Keratinocyte (primary cell): ENCODE measurements at regions not wholly inside any gene's neighbourhood (a gene's known extent, or its start where the extent isn't known, plus 50 kb on each side); places are given as distances from the start of the nearest gene placed in this dataset.

Source experiments
- EZH2 ChIP-seq: IDR thresholded peaks from one replicate; pipeline ENCODE4 v1.6.1; 2012; ENCODE audit warnings: inconsistent platforms, mild to moderate bottlenecking, low read length, moderate library complexity
- TF ChIP-seq, protein P1 (sequence below), 3 experiments: IDR thresholded peaks in 1 of 3; conservative IDR thresholded peaks in 1 of 3; optimal IDR thresholded peaks in 1 of 3; 2 replicates in 2 of 3; 3 replicates in 1 of 3; pipeline versions ENCODE3 to v1.5.1; 2011; ENCODE audit warnings: low read length in 3 of 3, mild to moderate bottlenecking in 3 of 3, moderate library complexity in 2 of 3, control low read depth in 1 of 3, inconsistent platforms in 1 of 3; ENCODE audit not compliant: insufficient read depth in 2 of 3; ENCODE audit errors: extremely low read depth in 1 of 3

- TF ChIP-seq, protein P1, sequence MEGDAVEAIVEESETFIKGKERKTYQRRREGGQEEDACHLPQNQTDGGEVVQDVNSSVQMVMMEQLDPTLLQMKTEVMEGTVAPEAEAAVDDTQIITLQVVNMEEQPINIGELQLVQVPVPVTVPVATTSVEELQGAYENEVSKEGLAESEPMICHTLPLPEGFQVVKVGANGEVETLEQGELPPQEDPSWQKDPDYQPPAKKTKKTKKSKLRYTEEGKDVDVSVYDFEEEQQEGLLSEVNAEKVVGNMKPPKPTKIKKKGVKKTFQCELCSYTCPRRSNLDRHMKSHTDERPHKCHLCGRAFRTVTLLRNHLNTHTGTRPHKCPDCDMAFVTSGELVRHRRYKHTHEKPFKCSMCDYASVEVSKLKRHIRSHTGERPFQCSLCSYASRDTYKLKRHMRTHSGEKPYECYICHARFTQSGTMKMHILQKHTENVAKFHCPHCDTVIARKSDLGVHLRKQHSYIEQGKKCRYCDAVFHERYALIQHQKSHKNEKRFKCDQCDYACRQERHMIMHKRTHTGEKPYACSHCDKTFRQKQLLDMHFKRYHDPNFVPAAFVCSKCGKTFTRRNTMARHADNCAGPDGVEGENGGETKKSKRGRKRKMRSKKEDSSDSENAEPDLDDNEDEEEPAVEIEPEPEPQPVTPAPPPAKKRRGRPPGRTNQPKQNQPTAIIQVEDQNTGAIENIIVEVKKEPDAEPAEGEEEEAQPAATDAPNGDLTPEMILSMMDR (optimal IDR thresholded peaks at IDR 0.05 in 1 of 3, IDR thresholded peaks at IDR 0.05 in 1 of 3, conservative IDR thresholded peaks at IDR 0.05 in 1 of 3; ENCODE audit: extremely low read depth in 1 of 3, insufficient read depth in 2 of 3, low read length in 3 of 3), result no peak
- no peak for TF ChIP-seq EZH2
Measured at GRCh38 chr1:56206391-56206790, 373.0 kb downstream of the PLPP3 start.
